ENCODE measurements at regions not wholly inside any gene's neighbourhood (a gene's known extent, or its start where the extent isn't known, plus 50 kb on each side); places are given as distances from the start of the nearest gene placed in this dataset.

GRCh38 chr2:64819361-64819760 lies 165.6 kb upstream of the SERTAD2 start:
- TF ChIP-seq TOX (CRISPR knock-in tag; IDR thresholded peaks at IDR 0.05; ENCODE audit: borderline replicate concordance) (no peak), CSDC2 (CRISPR knock-in tag; IDR thresholded peaks at IDR 0.05) (no peak), ZFP3 (CRISPR knock-in tag; IDR thresholded peaks at IDR 0.05) (no peak), RARB (CRISPR knock-in tag; IDR thresholded peaks at IDR 0.05) (no peak), ZNF70 (CRISPR knock-in tag; IDR thresholded peaks at IDR 0.05) (no peak), CSRNP3 (CRISPR knock-in tag; IDR thresholded peaks at IDR 0.05) (no peak), SNAI2 (CRISPR knock-in tag; IDR thresholded peaks at IDR 0.05) (no peak), ZC3H10 (CRISPR knock-in tag; IDR thresholded peaks at IDR 0.05) (no peak), CREB5 (CRISPR knock-in tag; IDR thresholded peaks at IDR 0.05; ENCODE audit: low read depth) (no peak), BACH2 (CRISPR knock-in tag; IDR thresholded peaks at IDR 0.05; ENCODE audit: borderline replicate concordance) (no peak), POU6F1 (CRISPR knock-in tag; IDR thresholded peaks at IDR 0.05; ENCODE audit: borderline replicate concordance, low read depth) (no peak), ZFP30 (CRISPR knock-in tag; IDR thresholded peaks at IDR 0.05) (no peak)

All from SK-N-SH treated with all-trans-retinoic acid at 6 μM for 48 hours (cell line).